GM19397 (cell line): ENCODE measurements at regions not wholly inside any gene's neighbourhood (a gene's known extent, or its start where the extent isn't known, plus 50 kb on each side); places are given as distances from the start of the nearest gene placed in this dataset.
"Not testable (repeated sequence)": the region's sequence is repeated elsewhere in the genome, so short reads cannot be mapped to it uniquely, and the experiment has no call there.

ENCODE experiments used
- ATAC-seq: cut with Tn5 transposase; IDR thresholded peaks from one replicate; pipeline ENCODE4 v1.9.1; 2021; ENCODE audit warnings: mild to moderate bottlenecking, moderate library complexity; ENCODE audit not compliant: unreplicated experiment

DNA sequence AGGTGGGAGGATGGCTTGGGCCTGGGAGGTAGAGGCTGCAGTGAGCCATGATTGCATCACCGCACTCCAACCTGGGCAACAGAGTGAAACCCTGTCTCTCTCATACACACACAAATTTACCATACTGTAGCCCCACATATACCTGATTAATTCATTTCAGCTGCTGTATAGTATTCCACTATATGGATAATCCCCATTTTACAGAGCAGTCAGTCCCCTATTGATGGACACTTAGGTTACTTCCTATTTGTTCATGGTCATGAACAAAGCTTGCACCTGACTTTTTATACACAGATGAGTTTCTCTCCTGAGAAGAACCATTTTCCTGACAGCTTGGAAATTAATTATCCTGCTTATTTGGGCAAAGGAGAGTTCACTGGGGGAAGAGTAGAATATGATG lies 59.2 kb downstream of the EMX2 start:
- no peak for ATAC-seq

GRCh38 chr10:117603081-117603480 lies 60.5 kb downstream of the EMX2 start:
- no peak for ATAC-seq

- ATAC-seq, result no peak
Observed at GRCh38 chr10:117603726-117604125, 61.2 kb downstream of the EMX2 start.

DNA sequence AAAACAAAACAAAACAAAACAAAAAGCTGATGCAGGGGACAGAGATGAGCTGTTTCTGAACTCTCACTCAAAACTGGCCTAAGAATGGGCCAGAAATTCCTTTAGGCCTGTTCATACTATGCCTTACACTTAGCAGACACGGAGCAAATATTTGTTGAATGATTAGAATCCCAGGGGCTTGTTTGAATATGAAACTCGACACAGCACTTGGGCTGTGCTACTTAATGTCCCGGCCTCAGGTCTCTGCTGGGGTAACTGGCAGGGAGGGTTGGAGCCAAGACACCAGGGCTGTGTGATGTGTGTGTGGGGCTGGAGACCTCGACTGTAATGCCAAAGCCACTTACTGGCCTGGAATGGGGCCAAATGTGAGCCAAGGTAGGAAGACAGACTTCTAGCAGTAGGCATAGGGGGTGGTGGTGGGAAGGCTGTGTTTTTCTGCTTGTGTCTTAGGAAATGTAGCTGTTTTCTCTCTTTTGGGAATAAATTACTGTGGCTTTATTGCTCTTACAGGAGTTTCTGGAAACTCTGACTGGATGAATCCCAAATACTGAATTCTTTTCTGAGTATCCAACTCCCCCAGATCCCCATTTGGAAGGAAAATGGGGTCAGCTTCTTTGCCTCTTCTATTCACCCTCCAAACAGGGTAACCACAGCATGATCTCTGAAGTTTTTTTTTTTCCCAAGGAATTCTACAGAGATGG lies 66.7 kb downstream of the EMX2 start:
- no peak for ATAC-seq

DNA sequence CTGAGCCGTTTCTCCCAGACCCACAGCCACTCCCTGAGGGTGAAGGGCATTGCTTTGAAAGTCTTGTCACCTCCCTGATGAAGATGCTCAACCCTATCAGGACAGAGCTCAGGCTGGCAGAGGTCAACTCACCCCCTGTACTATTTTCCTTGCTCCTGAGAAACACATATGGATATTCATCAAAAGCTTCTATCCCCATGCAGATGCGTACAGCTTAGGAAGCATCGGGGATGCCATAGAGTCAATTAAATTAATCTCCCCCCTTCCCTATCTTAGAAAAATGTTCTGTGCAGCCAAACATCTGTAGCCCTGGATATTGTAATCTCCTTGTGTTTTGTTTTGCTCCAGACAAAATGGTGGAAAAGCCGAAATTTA lies 67.2 kb downstream of the EMX2 start:
- ATAC-seq, result no peak

DNA sequence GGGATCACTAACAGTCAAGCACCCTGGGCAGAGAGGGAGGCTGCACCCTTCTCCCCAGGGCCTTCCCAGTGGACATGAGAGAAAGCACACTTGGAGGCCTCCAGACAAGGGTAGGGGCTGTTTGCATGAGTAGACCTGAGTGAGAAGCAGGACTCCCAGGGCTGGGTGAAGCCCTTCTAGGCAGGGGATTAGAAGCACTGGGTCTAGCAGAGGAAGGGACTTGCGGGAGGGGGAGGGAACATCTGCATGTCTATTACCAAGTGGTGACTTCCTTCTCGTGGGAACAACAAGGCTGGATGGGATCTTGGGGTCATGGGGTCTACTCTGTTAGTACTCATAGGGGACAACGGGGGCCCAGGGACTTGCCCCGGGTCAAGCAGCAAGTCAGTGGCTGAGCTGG lies 67.8 kb downstream of the EMX2 start:
- no peak for ATAC-seq

DNA sequence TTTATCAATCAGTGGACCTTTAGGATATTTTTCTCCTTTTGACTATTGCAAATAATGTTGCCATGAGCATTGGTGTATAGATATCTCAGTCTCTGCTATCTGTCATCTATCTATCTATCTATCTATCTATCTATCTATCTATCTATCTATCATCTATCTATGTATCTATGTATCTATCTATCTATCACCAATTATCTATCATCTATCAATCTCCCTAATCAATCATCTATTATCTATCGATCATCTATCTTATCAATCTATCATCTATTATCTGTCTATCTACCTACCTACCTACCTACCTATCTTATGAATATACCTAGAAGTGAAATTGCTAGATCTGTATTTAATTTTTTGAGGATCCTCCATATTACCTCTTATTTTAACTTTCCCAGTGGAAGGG lies 69.6 kb downstream of the EMX2 start:
- no peak for ATAC-seq

- ATAC-seq, result no peak
Observed at GRCh38 chr10:117615649-117616048, 73.1 kb downstream of the EMX2 start.

GRCh38 chr10:117616179-117616578 lies 73.6 kb downstream of the EMX2 start:
- no peak for ATAC-seq

DNA sequence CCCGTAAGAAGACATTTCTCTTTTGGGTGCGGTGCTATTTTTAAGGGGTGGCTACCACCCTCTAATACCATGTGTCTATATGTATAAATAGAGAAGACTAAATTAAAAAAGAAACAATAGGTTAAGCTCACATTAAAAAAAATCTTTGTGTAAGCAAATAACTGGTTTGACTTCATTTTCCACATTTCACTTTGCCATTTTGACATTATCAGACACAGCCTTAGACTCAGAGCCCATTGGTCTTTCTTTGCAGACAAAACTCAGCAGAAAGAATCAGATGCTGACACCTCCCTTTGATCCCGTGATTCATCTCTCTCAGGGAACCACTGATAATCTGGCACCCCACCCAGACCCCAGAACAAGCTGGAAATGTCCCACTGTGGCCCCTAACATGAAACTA lies 74.5 kb downstream of the EMX2 start:
- no peak for ATAC-seq

DNA sequence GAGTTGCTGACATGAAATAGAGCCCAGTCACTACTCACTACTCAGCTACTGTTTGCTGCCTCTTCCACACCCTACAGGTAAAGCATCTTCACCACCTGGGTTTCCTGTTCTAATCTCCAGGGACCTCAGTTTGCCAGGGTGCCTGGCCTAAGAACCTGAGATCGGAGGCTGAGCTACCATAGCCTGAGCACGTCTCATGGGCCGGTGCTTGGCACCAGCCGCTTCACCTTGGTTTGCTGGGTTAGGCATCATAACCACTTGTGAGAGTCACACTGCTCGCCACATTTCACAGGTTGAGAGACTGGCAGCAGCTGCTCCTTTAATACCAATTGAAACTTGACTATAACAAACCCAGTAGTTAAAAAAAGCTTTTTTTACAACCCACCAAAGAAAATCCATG lies 75.1 kb downstream of the EMX2 start:
- no peak for ATAC-seq

- ATAC-seq, result no peak
Observed at GRCh38 chr10:117619223-117619622, 76.7 kb downstream of the EMX2 start.

- no peak for ATAC-seq
Observed at GRCh38 chr10:117619707-117620405, 77.3 kb downstream of the EMX2 start.

DNA sequence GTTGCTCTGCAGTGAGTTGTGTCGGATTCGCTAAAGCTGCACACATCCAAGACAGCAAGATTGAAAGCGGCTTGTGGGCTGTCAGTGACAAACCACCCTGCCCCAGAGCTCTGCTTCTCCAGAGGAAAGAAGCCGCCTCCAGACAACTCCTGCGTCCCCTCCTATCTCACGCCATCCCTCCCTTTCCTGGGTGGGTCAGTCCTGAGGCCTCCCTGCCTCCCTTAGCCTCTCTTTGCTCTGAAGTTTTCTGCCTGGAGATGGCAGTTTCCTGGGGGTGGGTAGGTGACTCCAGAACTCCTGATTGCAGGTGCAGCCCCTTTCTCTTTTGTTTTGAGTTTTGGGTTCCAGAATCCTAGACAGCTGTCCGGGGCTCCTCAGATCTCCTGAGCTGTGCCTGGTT lies 78.7 kb downstream of the EMX2 start:
- no peak for ATAC-seq

- no peak for ATAC-seq
Observed at GRCh38 chr10:117621795-117622420, 79.4 kb downstream of the EMX2 start.

DNA sequence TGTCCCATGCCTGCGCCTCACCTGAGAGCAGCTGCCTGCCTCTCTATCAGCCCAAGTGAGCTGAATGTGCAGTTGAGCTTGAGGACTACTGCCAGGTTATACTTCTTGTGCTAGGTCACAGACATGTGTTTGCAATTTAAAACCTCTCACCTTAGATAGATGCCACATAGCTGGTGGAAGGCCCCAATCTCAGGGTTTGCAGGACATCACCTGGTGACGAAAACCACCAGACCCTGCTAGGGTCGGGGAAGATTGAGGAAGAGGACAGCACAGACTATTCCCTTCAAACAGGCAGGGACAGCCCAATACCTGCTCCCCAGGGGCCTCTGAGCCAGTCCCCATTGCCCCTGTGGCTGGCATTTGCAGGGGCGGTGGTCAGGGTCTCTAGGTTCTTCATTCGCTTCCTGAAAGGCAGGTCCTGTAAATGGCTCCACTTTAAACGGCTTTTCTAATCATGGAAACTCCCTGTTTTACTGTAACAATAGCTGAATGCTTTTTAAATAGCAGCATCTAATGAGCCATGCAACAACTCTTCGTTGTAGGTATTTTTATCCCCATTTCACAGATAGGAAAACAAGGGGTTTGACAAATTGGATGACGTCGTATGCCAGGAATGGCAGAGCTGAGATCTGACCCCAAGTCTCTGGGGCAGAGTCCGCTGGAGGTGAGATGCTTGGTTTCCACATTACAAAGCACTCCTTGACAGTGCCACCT lies 80.1 kb downstream of the EMX2 start:
- no peak for ATAC-seq

DNA sequence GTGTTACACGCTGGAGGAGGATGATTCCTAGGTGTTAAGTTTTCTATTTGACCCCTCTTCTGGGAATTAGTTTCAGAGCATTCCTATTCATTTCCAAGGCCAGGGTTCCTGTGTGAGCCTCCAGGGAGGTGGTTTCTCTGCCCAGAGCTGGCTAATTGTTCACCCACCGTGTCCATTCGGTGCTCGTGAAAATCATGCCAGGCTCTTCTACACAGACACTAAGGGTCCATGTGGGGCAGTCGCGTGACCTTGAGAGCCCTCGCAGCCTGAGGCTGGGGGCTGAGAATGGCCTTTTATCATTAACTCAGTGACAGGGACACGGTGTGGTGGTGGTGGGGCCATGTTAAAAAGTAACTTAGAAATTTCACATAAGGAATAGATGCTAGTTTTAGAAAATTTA lies 83.7 kb downstream of the EMX2 start:
- no peak for ATAC-seq

GRCh38 chr10:117627561-117627960 lies 85.0 kb downstream of the EMX2 start:
- ATAC-seq, result no peak

GRCh38 chr10:117629717-117630116 lies 87.2 kb downstream of the EMX2 start:
- not testable (repeated sequence) for ATAC-seq

DNA sequence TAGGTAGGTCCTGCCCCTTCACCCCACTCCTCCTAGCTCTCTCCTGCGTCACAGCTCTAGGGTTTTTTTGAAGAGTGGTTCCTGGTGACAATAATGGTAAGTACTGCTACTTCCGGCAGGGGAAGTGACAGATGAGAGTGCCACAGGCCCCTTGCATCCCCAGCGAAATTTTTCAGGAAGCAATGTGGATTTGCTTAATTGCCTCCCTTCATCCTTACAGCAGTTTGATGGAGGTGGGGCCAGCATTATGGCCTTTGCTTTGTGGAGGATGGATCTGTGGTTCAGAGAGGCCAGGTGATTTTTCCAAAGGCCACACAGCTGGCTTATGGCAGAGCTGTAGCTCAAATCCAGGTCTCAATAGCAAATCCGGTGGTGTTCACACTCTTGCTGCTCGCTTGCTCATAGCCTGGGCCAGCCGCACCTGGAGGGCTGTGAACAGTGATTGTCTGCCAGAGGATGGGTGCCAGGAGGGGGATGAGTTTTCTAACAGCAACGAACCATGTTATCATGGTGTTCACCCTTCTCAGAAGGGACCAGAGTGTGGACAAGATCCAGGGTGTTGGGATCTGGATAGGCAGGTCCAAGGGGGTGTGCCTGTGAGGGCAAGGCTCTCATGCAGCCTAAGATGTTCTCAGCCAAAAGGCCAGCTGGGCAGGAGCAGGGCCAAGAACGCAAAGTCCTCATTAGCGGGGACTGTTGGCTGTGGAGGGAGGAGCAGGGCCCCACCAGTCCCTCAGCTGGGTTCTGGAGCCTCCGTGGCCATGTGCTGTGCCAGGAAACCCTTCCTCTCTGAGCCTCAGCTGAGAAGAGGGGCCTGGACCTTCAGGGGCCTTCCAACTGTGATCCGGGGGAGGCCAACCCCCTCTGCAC lies 89.0 kb downstream of the EMX2 start:
- no peak for ATAC-seq

- ATAC-seq, result no peak
Observed at GRCh38 chr10:117632406-117632805, 89.9 kb downstream of the EMX2 start.
